GM18909 (cell line): ENCODE measurements at regions not wholly inside any gene's neighbourhood (a gene's known extent, or its start where the extent isn't known, plus 50 kb on each side); places are given as distances from the start of the nearest gene placed in this dataset.

ENCODE experiments used
- ATAC-seq: cut with Tn5 transposase; IDR thresholded peaks from one replicate; pipeline ENCODE4 v1.9.1; 2021; ENCODE audit warnings: mild to moderate bottlenecking; ENCODE audit not compliant: unreplicated experiment, poor library complexity

DNA sequence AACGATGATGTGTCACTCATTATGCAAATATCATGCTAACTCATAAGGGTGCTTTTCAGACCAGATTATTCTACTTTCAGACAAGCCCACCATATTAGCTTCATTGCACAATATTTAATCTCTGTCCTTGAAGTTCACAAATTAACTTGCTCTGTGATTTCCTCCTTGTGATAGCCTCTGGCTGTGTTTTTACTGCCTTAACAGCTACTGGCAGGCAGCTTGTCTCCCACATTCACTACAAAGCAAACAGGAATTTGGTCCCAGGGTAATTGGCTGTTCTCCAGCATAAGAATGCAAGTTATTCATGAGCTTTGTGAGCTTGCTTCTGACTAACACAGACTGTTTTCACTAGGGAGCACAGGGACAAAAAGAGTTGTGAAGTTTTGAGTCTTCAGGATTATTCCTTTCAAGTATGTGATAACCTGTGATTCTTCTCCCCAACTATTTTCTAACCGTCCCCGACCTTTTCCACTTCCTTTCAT, 87.9 kb upstream of the HMCN1 start:
- no peak for ATAC-seq

DNA sequence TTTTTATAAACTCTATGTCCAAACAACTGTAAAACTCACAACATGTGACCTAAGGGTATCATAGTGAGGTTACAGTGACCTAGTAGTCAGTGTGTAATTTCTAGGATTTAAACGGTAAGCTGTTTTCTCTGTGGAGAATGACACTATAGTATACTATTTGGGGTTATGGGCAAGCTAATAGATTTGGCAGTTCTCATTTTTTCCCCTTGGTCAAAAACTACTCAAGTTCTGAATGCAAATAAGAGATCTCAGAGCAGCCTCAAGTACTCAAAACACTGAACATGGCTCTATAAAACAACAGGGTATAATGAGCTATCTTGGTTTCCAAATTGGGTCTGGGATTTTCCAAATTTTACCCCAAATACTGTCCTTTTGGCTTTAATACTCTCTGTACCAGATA, 88.5 kb upstream of the HMCN1 start:
- ATAC-seq: peak; percentile 45

DNA sequence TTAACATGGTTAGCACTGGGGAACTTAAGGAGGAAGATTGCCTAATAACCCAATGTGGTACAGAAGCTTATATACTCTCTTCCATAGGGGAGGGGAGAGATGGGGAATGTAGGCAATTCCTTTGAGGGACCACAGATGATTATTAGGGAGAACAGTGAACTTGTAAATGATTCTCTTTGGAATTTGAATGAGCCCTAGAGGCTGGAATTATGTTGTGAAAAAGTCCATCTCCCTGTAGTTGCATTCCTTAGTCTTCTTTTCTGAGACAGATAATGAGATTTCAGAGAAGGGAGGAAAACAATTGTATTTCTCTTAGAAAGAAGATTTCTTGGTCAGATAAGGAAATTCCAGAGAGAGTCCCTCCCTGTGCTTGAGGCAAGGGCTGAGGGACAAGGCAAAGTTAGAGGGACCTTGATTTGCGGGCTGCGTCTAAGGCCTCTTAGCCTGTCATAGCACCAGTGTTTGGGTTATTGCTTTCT, 89.0 kb upstream of the HMCN1 start:
- no peak for ATAC-seq

DNA sequence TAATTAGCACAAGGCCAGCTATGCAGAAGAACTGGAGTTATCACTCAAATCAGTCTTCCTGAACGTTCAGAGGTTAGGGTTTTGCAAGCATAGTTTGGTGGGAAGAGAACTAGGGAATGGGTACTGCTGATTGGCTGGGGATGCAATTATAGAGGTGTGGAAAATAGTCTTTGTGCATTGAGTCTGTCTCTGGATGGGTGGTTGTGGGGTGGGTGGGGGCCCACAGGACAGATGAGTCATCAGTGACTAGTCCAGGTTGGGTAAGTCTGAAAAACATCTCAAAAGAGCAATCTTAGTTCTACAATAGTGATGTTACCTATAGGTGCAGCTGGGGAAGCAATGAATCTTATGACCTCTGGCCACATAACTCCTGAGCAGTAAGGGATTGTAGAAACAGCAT, 89.7 kb upstream of the HMCN1 start:
- no peak for ATAC-seq

GRCh38 chr1:185636848-185637247, 97.3 kb upstream of the HMCN1 start:
- ATAC-seq: peak; percentile 99

- no peak for ATAC-seq
Observed at GRCh38 chr1:185634704-185635103, 99.5 kb upstream of the HMCN1 start.

DNA sequence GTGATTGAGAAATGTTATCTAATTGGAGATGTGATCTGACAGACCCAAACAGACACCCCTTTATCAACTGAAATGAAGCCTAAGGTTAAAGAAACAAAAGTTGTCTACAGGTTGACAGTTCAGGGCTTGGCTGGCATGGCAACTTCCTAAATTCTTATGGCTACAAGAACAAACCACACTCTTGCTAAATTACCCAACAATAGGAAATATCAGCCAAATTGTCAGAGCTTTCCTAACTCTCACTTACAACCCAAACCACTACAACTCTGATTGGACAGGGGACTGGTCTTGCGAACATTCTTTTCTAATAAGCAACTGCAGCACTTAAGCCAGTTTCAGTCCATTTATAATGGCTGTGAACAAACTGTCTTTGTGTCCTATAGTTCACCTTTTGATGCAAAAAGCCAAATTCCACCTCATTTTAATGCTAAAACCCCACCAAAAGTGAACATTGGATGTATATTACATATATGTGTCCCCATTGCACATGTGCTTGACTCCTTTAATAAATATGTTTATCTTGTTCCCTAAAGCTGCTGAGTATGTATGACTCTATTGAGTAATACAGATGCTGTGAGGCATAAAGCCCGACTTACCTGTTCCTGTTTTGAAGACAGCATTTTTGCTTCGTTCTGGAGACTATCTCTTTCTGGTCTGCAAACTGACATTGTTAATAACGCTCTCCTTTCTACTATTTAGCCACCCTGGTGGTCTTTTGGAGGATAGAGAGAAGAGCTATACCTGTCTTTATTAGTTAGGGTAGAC, 101.3 kb upstream of the HMCN1 start:
- ATAC-seq: no peak

- ATAC-seq: no peak
Observed at GRCh38 chr1:185631843-185632242, 102.3 kb upstream of the HMCN1 start.

DNA sequence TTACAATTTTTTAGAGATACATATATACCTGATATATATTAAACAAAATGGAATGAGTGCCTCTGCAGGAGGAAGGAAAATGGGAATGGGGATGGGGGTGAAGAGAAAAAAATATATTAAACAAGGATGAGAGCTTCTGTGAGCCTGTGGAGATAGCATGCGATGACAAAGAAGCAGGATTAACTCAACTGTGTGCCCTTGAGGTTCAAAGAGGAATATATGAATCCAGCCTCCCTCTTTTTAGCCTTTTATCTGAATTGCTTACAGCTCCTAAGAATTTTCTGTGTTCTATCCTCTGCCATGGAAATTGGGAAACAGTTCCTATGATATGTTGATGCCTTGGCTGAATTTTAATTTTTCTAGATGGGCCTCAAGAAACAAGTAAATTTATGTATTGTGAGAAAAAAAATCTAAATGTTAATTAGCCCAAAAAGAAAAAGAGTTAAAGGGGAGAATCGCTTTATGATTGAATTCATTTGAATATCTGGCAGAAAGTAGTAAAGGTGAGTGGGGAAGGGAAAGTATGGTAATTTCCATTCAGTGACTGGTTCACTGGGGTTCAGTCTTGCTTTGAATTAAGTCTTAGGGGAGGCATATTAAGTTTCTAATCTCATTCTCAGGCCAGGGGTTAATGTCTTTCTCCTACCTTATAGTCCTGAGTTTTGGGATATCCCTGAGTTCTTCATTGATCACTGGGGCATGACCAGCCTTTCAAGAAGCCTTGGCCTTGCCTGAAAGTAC, 106.3 kb upstream of the HMCN1 start:
- no peak for ATAC-seq

- no peak for ATAC-seq
Observed at GRCh38 chr1:185627171-185627570, 107.0 kb upstream of the HMCN1 start.

DNA sequence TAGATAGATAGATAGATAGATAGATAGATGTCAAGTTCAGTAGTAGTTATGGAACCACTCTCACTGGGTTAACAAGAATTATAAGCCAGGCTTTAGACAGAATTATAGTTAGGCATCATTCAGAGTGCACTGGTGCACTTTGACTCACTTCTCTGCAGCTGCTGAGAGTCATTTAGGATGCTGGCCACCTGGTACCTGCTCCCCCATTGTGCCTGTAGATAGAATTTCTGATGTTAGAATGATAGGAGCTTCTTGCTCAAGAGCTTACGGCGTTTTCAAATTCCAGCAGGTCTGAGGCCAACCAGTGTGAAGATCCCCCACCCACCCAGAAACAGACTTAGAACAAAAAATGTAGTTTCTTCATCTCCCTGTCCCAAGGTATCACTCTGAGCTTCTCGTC, 107.8 kb upstream of the HMCN1 start:
- ATAC-seq: no peak

DNA sequence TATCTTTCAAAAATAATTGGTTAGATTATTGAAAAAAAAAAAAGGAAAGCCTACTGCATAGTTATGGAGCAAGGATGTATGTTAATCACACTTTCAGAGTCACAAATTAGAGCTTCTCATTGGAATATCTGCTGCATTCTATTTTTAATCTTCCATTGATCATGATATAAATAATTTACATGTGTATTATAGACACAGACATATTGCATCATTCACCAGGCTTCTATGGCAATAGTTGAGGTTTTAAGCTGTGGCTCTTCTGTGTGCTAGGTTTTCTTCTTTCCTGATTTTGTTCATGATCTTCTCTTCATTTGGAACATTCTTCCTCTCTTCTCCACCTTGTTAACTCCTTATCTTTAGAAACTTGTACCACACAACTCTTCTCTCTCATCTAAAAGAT, 123.2 kb upstream of the HMCN1 start:
- no peak for ATAC-seq

DNA sequence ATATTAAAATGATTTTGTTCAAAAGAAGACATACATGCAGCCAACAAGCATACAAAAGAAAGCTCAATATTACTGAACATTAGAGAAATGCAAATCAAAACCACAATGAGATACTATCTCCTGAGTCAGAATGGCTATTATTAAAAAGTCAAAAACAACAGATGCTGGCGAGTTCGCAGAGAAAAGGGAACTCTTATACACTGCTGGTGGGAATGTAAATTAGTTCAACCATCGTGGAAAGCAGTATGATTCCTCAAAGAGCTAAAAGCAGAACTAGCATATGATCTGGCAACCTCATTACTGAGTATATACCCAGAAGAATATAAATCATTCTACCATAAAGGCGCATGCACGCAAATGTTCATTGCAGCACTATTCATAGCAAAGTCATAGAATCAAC, 126.0 kb upstream of the HMCN1 start:
- ATAC-seq: peak; percentile 75

DNA sequence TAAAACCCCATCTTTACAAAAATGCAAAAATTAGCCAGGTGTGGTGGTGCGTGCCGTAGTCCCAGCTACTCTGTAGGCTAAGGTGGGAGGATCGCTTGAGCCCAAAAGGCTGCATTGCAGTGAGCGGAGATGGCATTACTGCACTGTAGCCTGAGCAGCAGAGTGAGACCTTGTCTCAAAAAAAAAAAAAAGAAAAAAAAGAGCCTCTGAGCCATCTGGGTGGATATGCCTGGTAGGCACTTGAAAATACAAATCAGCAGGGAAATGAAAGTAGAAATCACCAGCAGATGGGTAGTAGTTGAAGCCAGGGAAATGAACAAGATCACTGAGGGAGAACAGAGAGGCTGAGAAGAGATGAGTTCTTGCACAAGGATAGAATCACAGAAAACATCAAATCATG, 131.0 kb upstream of the HMCN1 start:
- peak; percentile 77 for ATAC-seq

- ATAC-seq: peak; percentile 49
Observed at GRCh38 chr1:185601189-185601588, 133.0 kb upstream of the HMCN1 start.

DNA sequence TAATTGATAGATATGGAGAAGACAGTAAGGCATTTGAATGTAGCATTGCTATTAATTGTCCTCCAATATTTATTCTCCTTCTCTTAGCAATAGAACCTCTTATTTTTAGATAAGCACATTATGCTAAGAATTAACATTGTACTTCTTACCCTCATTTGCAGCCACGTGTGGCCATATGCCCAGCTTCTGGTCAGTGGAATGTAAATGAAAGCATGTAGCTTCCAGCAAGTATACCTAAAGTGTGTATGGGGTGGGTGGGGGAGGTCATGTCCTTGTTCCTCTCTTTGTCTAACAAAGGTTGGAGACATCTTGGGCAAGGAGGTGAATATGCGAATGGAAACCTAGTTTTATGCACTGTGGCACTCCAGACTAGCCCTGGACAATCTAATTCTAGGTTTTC, 133.6 kb upstream of the HMCN1 start:
- ATAC-seq: no peak

DNA sequence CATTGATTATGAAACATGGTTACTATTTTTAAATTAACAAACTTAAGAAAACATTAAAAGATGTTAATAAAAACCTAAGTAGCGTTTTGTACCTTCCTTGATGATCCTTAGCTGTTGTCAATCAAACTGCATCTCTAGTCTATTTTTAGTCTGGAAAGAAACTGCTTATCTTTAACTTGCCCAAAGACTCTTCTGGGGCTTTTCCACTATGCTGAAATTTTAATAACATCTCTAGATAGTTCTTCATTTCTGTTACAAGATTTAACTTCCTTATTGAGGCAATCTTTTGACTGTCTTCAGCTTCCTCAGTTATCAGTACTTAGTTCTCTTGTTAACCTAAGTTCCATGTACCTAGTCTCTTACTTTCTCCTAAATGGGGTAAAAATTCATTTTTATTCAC, 135.9 kb upstream of the HMCN1 start:
- no peak for ATAC-seq

DNA sequence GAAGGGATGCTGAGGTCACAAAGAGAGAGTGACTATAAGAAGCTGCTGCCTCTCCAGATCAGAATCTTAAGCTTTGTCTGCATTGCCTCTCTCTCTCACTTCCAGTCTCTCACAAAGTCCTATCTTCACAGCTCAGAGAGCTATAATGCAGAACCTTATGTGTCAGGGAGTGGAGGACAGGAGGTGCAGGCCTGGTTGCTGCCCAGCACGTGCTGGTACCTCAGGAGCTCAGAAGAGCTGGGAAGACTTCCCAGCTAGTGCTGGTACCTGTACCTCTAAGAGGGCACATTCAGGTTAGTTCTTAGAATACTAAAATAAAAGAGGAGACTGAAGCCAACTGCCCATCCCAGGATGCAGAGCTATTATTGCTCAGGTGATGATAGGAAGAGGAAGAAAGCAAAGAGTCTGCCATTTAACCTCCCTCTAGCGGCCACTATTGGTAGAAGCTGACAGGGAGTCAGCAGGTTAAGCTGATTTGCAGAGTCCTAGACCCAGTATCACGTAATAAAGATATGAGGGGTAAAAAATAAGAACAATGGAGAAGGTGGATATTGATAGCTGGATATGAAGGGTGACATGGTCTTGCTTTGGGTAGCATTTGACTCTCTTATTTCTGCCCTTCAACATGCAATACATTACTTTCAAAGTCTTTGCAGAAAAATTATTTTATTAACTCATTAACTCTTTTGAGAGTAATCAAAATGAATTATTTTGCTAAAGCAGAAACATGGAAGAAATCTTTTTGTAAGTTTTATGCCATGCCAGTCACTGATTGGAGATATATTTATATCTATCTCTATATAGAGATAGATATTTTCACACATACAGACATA, 138.1 kb upstream of the HMCN1 start:
- ATAC-seq: peak; percentile 90

DNA sequence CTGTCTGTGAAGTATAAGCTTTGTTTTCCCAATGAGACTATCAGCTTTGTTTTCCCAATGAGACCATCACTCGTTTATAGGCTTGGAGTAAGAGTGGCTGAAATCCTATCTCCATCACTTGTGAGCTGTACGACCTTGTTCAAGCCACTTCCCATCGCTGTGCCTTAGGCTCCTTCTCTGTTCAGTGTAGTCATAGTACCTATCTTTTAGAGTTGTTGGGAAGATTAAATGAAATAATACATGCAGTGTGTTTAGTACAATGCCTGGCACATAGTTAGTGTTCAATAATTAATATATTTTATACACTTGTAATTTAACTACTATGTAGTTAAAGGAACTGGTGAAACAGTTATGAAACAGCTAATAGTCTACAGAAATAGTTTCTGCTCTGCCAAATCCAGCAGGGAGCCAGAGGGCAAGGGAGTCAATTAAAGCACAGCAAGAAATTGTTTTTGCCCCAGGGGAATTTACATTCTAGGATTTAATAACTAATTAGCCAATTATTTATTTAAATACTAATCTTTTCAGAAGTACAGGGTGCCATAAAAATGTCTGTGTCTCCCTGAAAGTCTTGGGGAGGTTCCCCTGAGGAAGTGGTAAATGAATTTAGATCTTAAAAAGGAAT, 139.3 kb upstream of the HMCN1 start:
- ATAC-seq: no peak

GRCh38 chr1:185593271-185593670, 140.9 kb upstream of the HMCN1 start:
- no peak for ATAC-seq
